ENCODE measurements at regions not wholly inside any gene's neighbourhood (a gene's known extent, or its start where the extent isn't known, plus 50 kb on each side); places are given as distances from the start of the nearest gene placed in this dataset.

- Histone ChIP-seq H3K9ac (ENCODE audit: low read length) (no peak overlapping the region), H3K27me3 (ENCODE audit: insufficient read depth, low read depth, low read length) (no peaks in the 10 kb centered on the region), H3K36me3 (ENCODE audit: insufficient read depth, low read length) (no peaks in the 10 kb centered on the region), H3K4me3 (ENCODE audit: low read length) (no peak overlapping the region), H3K4me2 (ENCODE audit: low read length) (no peak overlapping the region), H4K20me1 (ENCODE audit: insufficient read depth) (no peaks in the 10 kb centered on the region), H3F3A (ENCODE audit: insufficient read depth, low read length, poor library complexity, severe bottlenecking) (no peaks in the 10 kb centered on the region), H3K9me2 (ENCODE audit: insufficient read depth, low read length) (no peaks in the 10 kb centered on the region), H3K9me3 (ENCODE audit: low read length) (no peaks in the 10 kb centered on the region), H2AFZ (ENCODE audit: low read depth, low read length) (no peak overlapping the region), H3K79me2 (replicated peaks; ENCODE audit: insufficient read depth, low read length) (no peaks in the 10 kb centered on the region), H3K27ac (ENCODE audit: low read length) (peak overlapping the region; percentile 34)
- no peak for TF ChIP-seq MXI1 (conservative IDR thresholded peaks at IDR 0.05; ENCODE audit: poor library complexity, severe bottlenecking)
- no peak for TF ChIP-seq POLR2AphosphoS5 (IDR thresholded peaks at IDR 0.05)
- no peak for TF ChIP-seq EZH2 (IDR thresholded peaks at IDR 0.05; ENCODE audit: borderline replicate concordance, insufficient read depth, low read length, poor library complexity, severe bottlenecking)
- no peak for TF ChIP-seq REST (IDR thresholded peaks at IDR 0.05; ENCODE audit: borderline replicate concordance)
Observed at GRCh38 chr17:79147746-79148506, 73.3 kb downstream of the ENGASE start.

- no peaks in the 10 kb centered on the region for H3K9me2 ChIP-seq (ENCODE audit: insufficient read depth, low read length)
Observed at GRCh38 chr17:79146562-79146961, 71.9 kb downstream of the ENGASE start.

More at GRCh38 chr17:79146562-79146961, 71.9 kb downstream of the ENGASE start:
- Histone ChIP-seq H4K20me1 (ENCODE audit: insufficient read depth) (no peaks in the 10 kb centered on the region), H2AFZ (ENCODE audit: low read depth, low read length) (no peak overlapping the region), H3K27me3 (ENCODE audit: insufficient read depth, low read depth, low read length) (no peaks in the 10 kb centered on the region), H3K9ac (ENCODE audit: low read length) (no peak overlapping the region), H3F3A (ENCODE audit: insufficient read depth, low read length, poor library complexity, severe bottlenecking) (no peaks in the 10 kb centered on the region), H3K9me3 (ENCODE audit: low read length) (no peaks in the 10 kb centered on the region), H3K4me3 (ENCODE audit: low read length) (no peak overlapping the region), H3K79me2 (replicated peaks; ENCODE audit: insufficient read depth, low read length) (no peaks in the 10 kb centered on the region), H3K36me3 (ENCODE audit: insufficient read depth, low read length) (no peaks in the 10 kb centered on the region), H3K4me2 (ENCODE audit: low read length) (no peak overlapping the region), H3K27ac (ENCODE audit: low read length) (no peak overlapping the region)
- no peak for TF ChIP-seq SMC3 (conservative IDR thresholded peaks at IDR 0.05; ENCODE audit: poor library complexity)
- no peak for TF ChIP-seq CTCF (IDR thresholded peaks at IDR 0.05; ENCODE audit: poor library complexity, severe bottlenecking)
- no peak for TF ChIP-seq EZH2 (IDR thresholded peaks at IDR 0.05; ENCODE audit: borderline replicate concordance, insufficient read depth, low read length, poor library complexity, severe bottlenecking)
- TF ChIP-seq RAD21 (conservative IDR thresholded peaks at IDR 0.05) = no peak
- no peak for TF ChIP-seq POLR2AphosphoS5 (IDR thresholded peaks at IDR 0.05)
- TF ChIP-seq REST (IDR thresholded peaks at IDR 0.05; ENCODE audit: borderline replicate concordance) = no peak
- no peak for TF ChIP-seq EP300 (conservative IDR thresholded peaks at IDR 0.05; ENCODE audit: poor library complexity, severe bottlenecking)
- TF ChIP-seq TAF1 (IDR thresholded peaks at IDR 0.05; ENCODE audit: low read depth) = no peak
- TF ChIP-seq MXI1 (conservative IDR thresholded peaks at IDR 0.05; ENCODE audit: poor library complexity, severe bottlenecking) = no peak

Measured in neural cell (in vitro differentiated cells).